HG02588 (cell line): ENCODE measurements at regions not wholly inside any gene's neighbourhood (a gene's known extent, or its start where the extent isn't known, plus 50 kb on each side); places are given as distances from the start of the nearest gene placed in this dataset.

ENCODE experiments used
- ATAC-seq: cut with Tn5 transposase; IDR thresholded peaks from one replicate; pipeline ENCODE4 v1.9.1; 2021; ENCODE audit warnings: mild to moderate bottlenecking, moderate library complexity; ENCODE audit not compliant: unreplicated experiment

GRCh38 chr18:72942766-72943165, 75.0 kb upstream of the NETO1 start:
- no peak for ATAC-seq

- ATAC-seq: no peak
These were observed 73.2 kb upstream of the NETO1 start for GRCh38 chr18:72940986-72941385.

- ATAC-seq: no peak
These were observed 72.7 kb upstream of the NETO1 start for GRCh38 chr18:72940509-72940908.

- no peak for ATAC-seq
These were observed 68.0 kb upstream of the NETO1 start for GRCh38 chr18:72935744-72936143.

- ATAC-seq: no peak
These were observed 55.1 kb upstream of the NETO1 start for GRCh38 chr18:72922895-72923294.
